ENCODE measurements at regions not wholly inside any gene's neighbourhood (a gene's known extent, or its start where the extent isn't known, plus 50 kb on each side); places are given as distances from the start of the nearest gene placed in this dataset.

- ChIA-PET CTCF (no interaction called here), POLR2A (no interaction called here)
- H3K27ac Mint-ChIP-seq, result no peak overlapping the region
- H3K4me1 ChIP-seq (ENCODE audit: insufficient read depth, low read length), result no peaks in the 10 kb centered on the region
- no peak overlapping the region for H3K27ac ChIP-seq (ENCODE audit: low read depth, low read length)
- no peaks in the 10 kb centered on the region for H3K4me1 Mint-ChIP-seq
- H3K4me3 Mint-ChIP-seq, result no peak overlapping the region
- peaks cover 7 to 37% (median 17%) of the 10 kb centered on the region in 5 donors for H3K9me3 Mint-ChIP-seq
- no peak overlapping the region for H3K4me3 ChIP-seq (ENCODE audit: low read length)
- H3K36me3 Mint-ChIP-seq, result no peaks in the 10 kb centered on the region
- no peaks in the 10 kb centered on the region for H3K27me3 ChIP-seq (ENCODE audit: insufficient read depth, low read length, poor library complexity, severe bottlenecking)
- H3K36me3 ChIP-seq (ENCODE audit: insufficient read depth, low read length), result no peaks in the 10 kb centered on the region
- H3K9me3 ChIP-seq (ENCODE audit: low read length), result no peaks in the 10 kb centered on the region
- DNase-seq, result no peak
- H3K27me3 Mint-ChIP-seq, result no peaks in the 10 kb centered on the region
Measured at GRCh38 chr18:30481871-30482270, 560.7 kb downstream of the DSC3 start.

GRCh38 chr18:30469091-30469490, 573.5 kb downstream of the DSC3 start:
- Histone ChIP-seq H3K27ac (ENCODE audit: low read depth, low read length) (no peak overlapping the region), H3K36me3 (ENCODE audit: insufficient read depth, low read length) (no peaks in the 10 kb centered on the region), H3K9me3 (ENCODE audit: low read length) (no peaks in the 10 kb centered on the region), H3K4me1 (ENCODE audit: insufficient read depth, low read length) (no peaks in the 10 kb centered on the region), H3K4me3 (ENCODE audit: low read length) (no peak overlapping the region), H3K27me3 (ENCODE audit: insufficient read depth, low read length, poor library complexity, severe bottlenecking) (no peaks in the 10 kb centered on the region)
- ChIA-PET POLR2A (no interaction called here), CTCF (no interaction called here)
- Mint-ChIP-seq H3K27me3 (no peaks in the 10 kb centered on the region), H3K4me3 (no peak overlapping the region), H3K27ac (no peak overlapping the region), H3K9me3 (peaks cover 2 to 41% (median 26%) of the 10 kb centered on the region in 5 donors), H3K36me3 (no peaks in the 10 kb centered on the region), H3K4me1 (no peaks in the 10 kb centered on the region)
- no peak for DNase-seq

GRCh38 chr18:30465096-30465495, 577.4 kb downstream of the DSC3 start:
- no peaks in the 10 kb centered on the region for H3K4me1 ChIP-seq (ENCODE audit: insufficient read depth, low read length)
- ChIA-PET POLR2A (no interaction called here), CTCF (no interaction called here)
- Mint-ChIP-seq H3K4me3 (no peak overlapping the region), H3K36me3 (no peaks in the 10 kb centered on the region), H3K4me1 (no peaks in the 10 kb centered on the region), H3K9me3 (peaks cover 0 to 34% (median 24%) of the 10 kb centered on the region in 5 donors), H3K27me3 (no peaks in the 10 kb centered on the region), H3K27ac (no peak overlapping the region)
- H3K9me3 ChIP-seq (ENCODE audit: low read length), result no peaks in the 10 kb centered on the region
- H3K4me3 ChIP-seq (ENCODE audit: low read length), result no peak overlapping the region
- DNase-seq, result no peak
- H3K27ac ChIP-seq (ENCODE audit: low read depth, low read length), result no peak overlapping the region
- no peaks in the 10 kb centered on the region for H3K36me3 ChIP-seq (ENCODE audit: insufficient read depth, low read length)
- no peaks in the 10 kb centered on the region for H3K27me3 ChIP-seq (ENCODE audit: insufficient read depth, low read length, poor library complexity, severe bottlenecking)

GRCh38 chr18:30457156-30457555, 585.4 kb downstream of the DSC3 start:
- H3K4me1 ChIP-seq (ENCODE audit: insufficient read depth, low read length), result no peaks in the 10 kb centered on the region
- no peaks in the 10 kb centered on the region for H3K36me3 ChIP-seq (ENCODE audit: insufficient read depth, low read length)
- H3K27ac ChIP-seq (ENCODE audit: low read depth, low read length), result no peak overlapping the region
- Mint-ChIP-seq H3K27me3 (no peaks in the 10 kb centered on the region), H3K9me3 (peaks cover 1 to 24% (median 8%) of the 10 kb centered on the region in 5 donors), H3K36me3 (peaks cover 0 to 2% (median 0%) of the 10 kb centered on the region in 3 donors), H3K4me3 (no peak overlapping the region), H3K27ac (no peak overlapping the region), H3K4me1 (no peaks in the 10 kb centered on the region)
- H3K27me3 ChIP-seq (ENCODE audit: insufficient read depth, low read length, poor library complexity, severe bottlenecking), result no peaks in the 10 kb centered on the region
- DNase-seq, result no peak
- ChIA-PET CTCF (interaction anchor here (1.4 kb wide), 1 partner anchor 28 kb away, joined by 3 read pairs; no protein-coding TSS in a partner anchor), POLR2A (no interaction called here)
- H3K4me3 ChIP-seq (ENCODE audit: low read length), result no peak overlapping the region
- H3K9me3 ChIP-seq (ENCODE audit: low read length), result no peaks in the 10 kb centered on the region

- Mint-ChIP-seq H3K4me1 (no peaks in the 10 kb centered on the region), H3K9me3 (peaks cover 1 to 33% (median 11%) of the 10 kb centered on the region in 5 donors), H3K27me3 (no peaks in the 10 kb centered on the region), H3K27ac (no peak overlapping the region), H3K36me3 (peaks cover 0 to 2% (median 0%) of the 10 kb centered on the region in 3 donors), H3K4me3 (no peak overlapping the region)
- no peak overlapping the region for H3K27ac ChIP-seq (ENCODE audit: low read depth, low read length)
- H3K4me1 ChIP-seq (ENCODE audit: insufficient read depth, low read length), result no peaks in the 10 kb centered on the region
- DNase-seq, result no peak
- no peak overlapping the region for H3K4me3 ChIP-seq (ENCODE audit: low read length)
- ChIA-PET POLR2A (no interaction called here), CTCF (no interaction called here)
- H3K27me3 ChIP-seq (ENCODE audit: insufficient read depth, low read length, poor library complexity, severe bottlenecking), result no peaks in the 10 kb centered on the region
- no peaks in the 10 kb centered on the region for H3K36me3 ChIP-seq (ENCODE audit: insufficient read depth, low read length)
- H3K9me3 ChIP-seq (ENCODE audit: low read length), result no peaks in the 10 kb centered on the region
Measured at GRCh38 chr18:30455741-30456140, 586.8 kb downstream of the DSC3 start.

GRCh38 chr18:30454920-30455319, 587.6 kb downstream of the DSC3 start:
- CTCF ChIA-PET, result no interaction called here
- Mint-ChIP-seq H3K36me3 (peaks cover 0 to 2% (median 0%) of the 10 kb centered on the region in 3 donors), H3K27me3 (no peaks in the 10 kb centered on the region), H3K9me3 (peaks cover 1 to 41% (median 10%) of the 10 kb centered on the region in 5 donors), H3K4me1 (no peaks in the 10 kb centered on the region), H3K4me3 (no peak overlapping the region), H3K27ac (no peak overlapping the region)
- H3K27me3 ChIP-seq (ENCODE audit: insufficient read depth, low read length, poor library complexity, severe bottlenecking), result no peaks in the 10 kb centered on the region
- POLR2A ChIA-PET, result no interaction called here
- H3K4me1 ChIP-seq (ENCODE audit: insufficient read depth, low read length), result no peaks in the 10 kb centered on the region
- no peak overlapping the region for H3K27ac ChIP-seq (ENCODE audit: low read depth, low read length)
- H3K4me3 ChIP-seq (ENCODE audit: low read length), result no peak overlapping the region
- DNase-seq, result no peak
- H3K9me3 ChIP-seq (ENCODE audit: low read length), result no peaks in the 10 kb centered on the region
- H3K36me3 ChIP-seq (ENCODE audit: insufficient read depth, low read length), result no peaks in the 10 kb centered on the region

GRCh38 chr18:30451981-30452380, 590.6 kb downstream of the DSC3 start:
- no peaks in the 10 kb centered on the region for H3K36me3 ChIP-seq (ENCODE audit: insufficient read depth, low read length)
- H3K27ac Mint-ChIP-seq, result no peak overlapping the region
- no peak for DNase-seq
- H3K9me3 Mint-ChIP-seq, result peaks cover 0 to 44% (median 8%) of the 10 kb centered on the region in 5 donors
- H3K4me1 Mint-ChIP-seq, result no peaks in the 10 kb centered on the region
- POLR2A ChIA-PET, result no interaction called here
- peaks cover 0 to 2% (median 0%) of the 10 kb centered on the region in 3 donors for H3K36me3 Mint-ChIP-seq
- H3K4me3 ChIP-seq (ENCODE audit: low read length), result no peak overlapping the region
- no peaks in the 10 kb centered on the region for H3K4me1 ChIP-seq (ENCODE audit: insufficient read depth, low read length)
- CTCF ChIA-PET, result no interaction called here
- peaks cover 3% of the 10 kb centered on the region for H3K9me3 ChIP-seq (ENCODE audit: low read length)
- H3K27me3 Mint-ChIP-seq, result no peaks in the 10 kb centered on the region
- H3K4me3 Mint-ChIP-seq, result no peak overlapping the region
- H3K27me3 ChIP-seq (ENCODE audit: insufficient read depth, low read length, poor library complexity, severe bottlenecking), result no peaks in the 10 kb centered on the region
- no peak overlapping the region for H3K27ac ChIP-seq (ENCODE audit: low read depth, low read length)

- no peak for DNase-seq
Measured at GRCh38 chr18:30450927-30451326, 591.6 kb downstream of the DSC3 start.

GRCh38 chr18:30446605-30447004, 595.9 kb downstream of the DSC3 start:
- H3K27ac Mint-ChIP-seq, result no peak overlapping the region
- no peak overlapping the region for H3K27ac ChIP-seq (ENCODE audit: low read depth, low read length)
- no peak for DNase-seq
- H3K36me3 ChIP-seq (ENCODE audit: insufficient read depth, low read length), result no peaks in the 10 kb centered on the region
- H3K27me3 Mint-ChIP-seq, result no peaks in the 10 kb centered on the region
- no peaks in the 10 kb centered on the region for H3K27me3 ChIP-seq (ENCODE audit: insufficient read depth, low read length, poor library complexity, severe bottlenecking)
- H3K4me3 Mint-ChIP-seq, result no peak overlapping the region
- POLR2A ChIA-PET, result no interaction called here
- H3K36me3 Mint-ChIP-seq, result no peaks in the 10 kb centered on the region
- H3K4me1 Mint-ChIP-seq, result no peaks in the 10 kb centered on the region
- peaks cover 3% of the 10 kb centered on the region for H3K9me3 ChIP-seq (ENCODE audit: low read length)
- H3K9me3 Mint-ChIP-seq, result peaks cover 0 to 45% (median 17%) of the 10 kb centered on the region in 5 donors
- CTCF ChIA-PET, result no interaction called here
- H3K4me1 ChIP-seq (ENCODE audit: insufficient read depth, low read length), result no peaks in the 10 kb centered on the region
- H3K4me3 ChIP-seq (ENCODE audit: low read length), result no peak overlapping the region

More at GRCh38 chr18:30450927-30451326, 591.6 kb downstream of the DSC3 start:
- peaks cover 3% of the 10 kb centered on the region for H3K9me3 ChIP-seq (ENCODE audit: low read length)
- ChIA-PET POLR2A (no interaction called here), CTCF (no interaction called here)
- H3K27me3 Mint-ChIP-seq, result no peaks in the 10 kb centered on the region
- H3K4me3 Mint-ChIP-seq, result no peak overlapping the region
- no peaks in the 10 kb centered on the region for H3K36me3 ChIP-seq (ENCODE audit: insufficient read depth, low read length)
- peaks cover 0 to 1% (median 0%) of the 10 kb centered on the region in 3 donors for H3K36me3 Mint-ChIP-seq
- H3K4me1 ChIP-seq (ENCODE audit: insufficient read depth, low read length), result no peaks in the 10 kb centered on the region
- no peaks in the 10 kb centered on the region for H3K27me3 ChIP-seq (ENCODE audit: insufficient read depth, low read length, poor library complexity, severe bottlenecking)
- H3K9me3 Mint-ChIP-seq, result peaks cover 0 to 42% (median 9%) of the 10 kb centered on the region in 5 donors
- no peak overlapping the region for H3K4me3 ChIP-seq (ENCODE audit: low read length)
- H3K27ac ChIP-seq (ENCODE audit: low read depth, low read length), result no peak overlapping the region
- H3K4me1 Mint-ChIP-seq, result no peaks in the 10 kb centered on the region
- H3K27ac Mint-ChIP-seq, result no peak overlapping the region

All from CD8-positive, alpha-beta memory T cell (primary cell).